M059J (cell line): ENCODE measurements at regions not wholly inside any gene's neighbourhood (a gene's known extent, or its start where the extent isn't known, plus 50 kb on each side); places are given as distances from the start of the nearest gene placed in this dataset.
"Not testable (repeated sequence)": the region's sequence is repeated elsewhere in the genome, so short reads cannot be mapped to it uniquely, and the experiment has no call there.

Experiments
- DNase-seq: peaks from one replicate; pipeline ENCODE4 v3.0.0-alpha.2; 2012; ENCODE audit warnings: low read depth

DNA sequence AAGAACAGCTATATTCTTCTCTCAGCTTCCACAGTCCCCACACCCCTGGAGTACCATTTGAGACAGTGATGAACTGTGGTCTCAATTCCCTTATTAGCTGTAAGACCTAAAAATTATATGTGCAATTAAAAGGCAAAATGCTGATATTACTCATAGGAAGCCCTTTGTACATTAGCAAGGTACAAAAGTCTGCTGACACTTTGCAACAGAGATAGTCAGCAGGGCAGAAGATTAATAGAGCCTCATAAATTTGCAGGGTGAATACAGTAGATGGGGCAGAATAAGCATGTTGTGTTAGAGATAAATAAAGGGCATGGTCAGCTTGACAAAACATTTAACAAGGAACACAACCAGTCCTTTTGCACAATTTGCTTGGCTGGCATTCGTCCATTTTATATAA lies 210.0 kb upstream of the OBI1 start:
- no peak for DNase-seq

DNA sequence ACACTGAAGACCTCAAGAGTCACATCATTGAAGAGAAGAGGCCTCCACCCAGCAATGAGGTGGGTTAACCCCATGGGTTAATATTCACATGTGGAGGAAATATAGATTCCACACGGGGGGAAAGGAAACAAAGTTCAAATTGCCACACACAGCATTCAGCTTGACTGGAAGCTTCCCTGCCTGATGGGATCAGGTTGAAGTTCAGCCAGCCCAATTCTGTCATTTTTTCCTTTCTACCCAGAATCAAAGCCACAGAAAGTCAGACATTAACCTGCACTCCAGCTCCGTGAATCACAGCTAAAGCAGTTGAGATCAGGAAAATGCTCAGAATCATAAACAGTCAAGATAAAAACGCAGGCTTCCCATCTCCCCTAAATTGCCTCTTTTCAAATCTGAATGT lies 208.7 kb upstream of the OBI1 start:
- DNase-seq = no peak

GRCh38 chr13:78866076-78866475 lies 207.1 kb upstream of the OBI1 start:
- not testable (repeated sequence) for DNase-seq

DNA sequence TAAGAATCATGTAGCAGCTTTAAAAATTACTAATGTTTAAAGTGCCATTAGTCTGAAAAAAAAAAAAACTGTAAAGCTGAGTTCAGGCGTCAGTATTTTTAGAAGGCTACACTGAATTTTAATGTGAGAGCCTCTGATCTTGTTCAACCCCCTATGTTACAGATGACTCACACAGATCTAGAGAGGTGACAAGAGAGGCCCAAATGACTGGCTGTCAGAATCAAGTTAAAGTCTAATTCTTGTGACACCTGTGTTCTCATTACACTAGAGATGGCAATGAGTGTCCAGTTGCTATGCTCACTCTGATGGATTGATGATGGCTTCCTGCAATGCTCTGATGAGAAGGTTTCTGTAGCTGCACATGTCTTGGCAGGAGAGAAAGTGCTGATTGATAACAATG lies 203.5 kb upstream of the OBI1 start:
- DNase-seq = no peak

DNA sequence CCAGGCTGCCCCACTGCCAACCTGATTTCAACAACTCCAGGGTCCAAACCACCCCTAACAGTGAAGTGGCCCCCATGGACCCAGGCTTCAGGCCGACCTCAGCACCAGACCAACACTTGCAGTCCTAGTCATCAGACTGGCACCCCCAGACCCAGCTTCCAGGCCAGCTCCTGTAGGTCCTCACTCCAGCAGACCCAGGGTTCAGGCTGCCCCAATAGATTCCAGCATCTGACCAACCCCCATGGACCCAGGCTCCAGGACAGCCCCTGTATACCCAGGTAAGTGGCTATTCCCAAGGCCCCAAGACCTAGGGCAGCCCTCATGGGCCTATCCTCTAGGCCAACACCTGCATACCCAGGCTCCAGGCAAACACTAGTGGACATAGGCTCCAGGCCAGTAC lies 193.8 kb upstream of the OBI1 start:
- DNase-seq = no peak

- no peak for DNase-seq
These were observed 186.9 kb upstream of the OBI1 start for GRCh38 chr13:78845656-78846365.

DNA sequence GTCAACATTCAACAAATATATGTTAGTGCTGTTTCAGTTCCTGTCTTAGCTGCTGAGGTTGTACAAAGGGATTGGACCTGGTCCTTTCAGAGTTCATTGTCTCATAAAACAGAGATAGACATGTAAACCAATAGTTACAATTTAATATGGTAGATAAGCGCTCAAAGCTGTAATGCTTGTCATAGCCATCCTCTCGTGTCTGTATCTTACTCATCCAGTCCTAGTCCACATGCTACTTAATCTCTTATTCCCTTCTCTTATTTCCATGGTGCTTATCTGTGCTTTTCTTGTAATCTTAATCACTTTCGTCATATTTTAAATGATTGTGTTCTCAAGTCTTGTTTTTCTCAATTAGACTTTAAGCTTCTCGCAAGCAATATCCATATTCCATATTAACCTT lies 185.2 kb upstream of the OBI1 start:
- no peak for DNase-seq

DNA sequence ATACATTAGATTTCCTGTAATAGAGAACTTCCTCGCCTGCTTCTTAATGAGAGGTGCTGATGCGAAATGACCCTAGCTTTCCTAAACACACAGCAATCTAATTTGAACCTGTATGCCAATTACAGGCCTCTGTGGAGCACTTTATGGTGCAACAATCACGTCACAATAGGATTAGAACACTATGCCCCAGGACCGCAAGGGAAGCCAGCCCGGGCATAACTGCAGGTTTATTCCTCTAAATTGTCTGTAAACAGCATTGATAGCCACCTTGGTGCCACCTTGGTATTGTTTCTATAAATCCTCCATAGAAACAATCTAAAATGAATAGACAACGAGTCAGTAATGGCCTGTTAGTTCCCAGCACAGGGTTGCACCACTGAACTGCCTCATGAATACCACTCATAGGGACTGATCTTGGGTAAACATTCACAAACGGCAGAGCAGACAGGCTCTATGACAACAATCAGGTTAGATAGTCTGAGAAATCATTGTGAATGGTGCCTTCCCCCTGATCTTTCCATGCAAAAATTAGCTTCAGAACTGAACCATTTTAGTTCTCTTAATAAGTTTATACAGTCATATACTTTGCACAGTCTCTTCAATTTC lies 182.5 kb upstream of the OBI1 start:
- DNase-seq = no peak

DNA sequence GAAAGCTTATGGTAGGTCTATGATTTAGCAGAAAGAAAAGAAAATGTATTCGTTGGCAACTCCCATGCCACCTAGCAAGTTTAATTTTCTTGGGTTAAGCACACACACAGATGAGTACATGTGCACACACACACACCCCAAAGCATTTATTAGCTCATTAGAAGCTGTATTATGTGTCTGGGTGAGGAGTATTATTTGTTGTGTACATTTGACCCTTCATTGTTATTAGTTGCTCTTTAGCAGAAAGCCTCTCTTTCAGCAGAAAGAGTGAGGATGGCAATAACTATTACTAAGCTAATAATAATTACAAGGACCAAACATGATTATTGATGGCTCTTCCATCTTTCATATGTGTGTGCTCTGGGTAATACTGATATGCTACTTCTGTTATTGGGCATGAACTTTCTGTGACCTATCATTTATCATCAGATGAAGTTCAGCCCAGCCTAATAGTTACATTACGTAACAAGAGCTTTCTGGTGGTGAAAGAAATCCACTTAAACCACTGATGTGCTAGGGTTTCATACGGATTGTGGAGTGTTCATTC lies 177.4 kb upstream of the OBI1 start:
- no peak for DNase-seq

GRCh38 chr13:78832461-78832860 lies 173.5 kb upstream of the OBI1 start:
- no peak for DNase-seq

GRCh38 chr13:78830508-78830907 lies 171.6 kb upstream of the OBI1 start:
- no peak for DNase-seq

DNA sequence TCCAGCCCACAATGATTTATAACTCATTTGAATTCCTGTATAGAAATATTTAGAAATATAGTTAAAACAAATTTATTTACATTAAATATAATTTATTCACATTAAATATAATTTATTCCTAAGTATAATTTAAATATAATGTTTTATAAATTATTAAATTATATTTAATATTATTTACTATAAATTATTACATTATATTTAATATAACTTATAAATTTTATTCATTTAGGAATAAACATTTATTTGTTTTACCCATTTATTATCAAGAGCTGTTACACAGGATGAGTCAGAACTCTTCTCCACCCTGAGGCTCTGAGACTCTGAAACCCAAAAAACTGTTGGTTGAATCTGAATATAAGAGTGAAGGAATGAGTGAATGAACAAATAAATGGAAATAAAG lies 170.9 kb upstream of the OBI1 start:
- no peak for DNase-seq

DNA sequence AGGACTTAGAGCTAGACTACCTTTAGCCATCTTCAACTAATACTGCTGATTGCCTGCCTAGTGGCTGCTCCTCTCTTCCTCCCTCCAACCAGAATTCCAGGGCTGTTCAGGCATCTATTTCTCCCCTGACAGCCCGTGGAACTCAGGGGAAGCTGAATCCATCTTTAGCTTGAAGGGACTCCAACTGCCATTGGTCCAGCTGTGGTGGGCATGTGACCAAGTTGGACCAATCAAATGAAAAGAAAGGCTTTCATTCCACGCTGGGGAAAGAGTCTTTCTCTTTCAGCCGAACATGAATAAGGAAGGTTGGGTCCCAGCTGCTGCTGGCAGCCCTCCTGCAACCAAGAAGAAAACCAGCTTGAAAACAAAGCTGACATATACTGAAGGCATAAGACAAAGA lies 168.5 kb upstream of the OBI1 start:
- no peak for DNase-seq

DNA sequence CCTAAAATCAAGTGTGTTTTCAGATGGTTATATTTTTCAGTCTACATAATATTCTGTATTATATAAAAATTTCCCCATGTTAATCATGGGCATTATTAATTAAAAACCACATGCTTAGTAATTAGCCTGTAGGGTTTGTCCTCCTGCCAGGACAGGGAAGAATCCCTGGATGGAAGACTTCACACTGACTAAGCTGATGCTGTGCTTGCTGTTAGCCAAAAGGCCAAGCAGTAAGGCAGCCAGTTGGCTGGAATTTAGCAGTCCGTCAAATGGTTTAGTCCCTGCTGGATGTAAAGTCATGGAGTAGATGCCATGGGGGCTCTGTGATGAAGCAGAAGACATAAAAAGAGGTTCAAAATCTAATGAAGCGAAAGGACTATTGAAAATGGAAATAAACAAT lies 168.0 kb upstream of the OBI1 start:
- DNase-seq = no peak

DNA sequence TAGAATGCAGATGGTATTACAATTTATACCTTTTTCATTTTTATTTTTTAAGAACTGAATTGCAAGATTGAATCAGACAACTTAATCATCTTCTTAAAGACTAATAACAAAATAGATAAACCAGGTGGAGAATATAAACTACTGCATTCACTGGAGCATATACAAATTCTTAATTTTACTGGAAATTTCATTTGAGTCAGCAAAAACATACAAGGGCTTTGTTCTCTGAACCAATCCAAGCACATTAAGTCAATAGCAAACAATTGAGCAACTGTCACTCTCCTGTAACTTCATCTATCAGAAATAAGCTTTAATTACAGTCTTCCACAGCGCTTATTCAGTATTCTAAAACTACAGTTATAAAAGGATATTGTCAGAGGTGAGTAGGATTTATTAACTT lies 167.4 kb upstream of the OBI1 start:
- DNase-seq = no peak

GRCh38 chr13:78820541-78820940 lies 161.6 kb upstream of the OBI1 start:
- DNase-seq = no peak

DNA sequence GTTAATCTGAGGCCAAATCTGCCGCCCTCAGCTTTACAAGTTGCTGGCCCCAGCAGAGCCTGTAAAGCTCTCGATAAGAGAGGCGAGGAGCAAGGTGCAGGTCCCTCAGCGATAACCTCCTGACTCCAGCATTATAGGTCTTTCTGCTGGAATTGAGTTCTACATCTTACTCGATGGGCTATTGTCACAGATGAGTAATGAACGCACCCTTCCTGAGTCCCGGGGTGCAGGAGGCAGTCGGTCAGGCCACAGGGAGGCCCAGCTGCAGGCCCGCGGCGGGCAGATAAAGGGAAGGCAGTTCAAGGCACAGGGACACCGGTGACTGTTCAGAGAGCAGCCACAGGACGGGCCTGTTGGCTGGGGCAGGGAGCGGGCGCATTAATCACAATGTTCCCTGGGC lies 157.6 kb upstream of the OBI1 start:
- no peak for DNase-seq

GRCh38 chr13:78816154-78816553 lies 157.2 kb upstream of the OBI1 start:
- DNase-seq = no peak

DNA sequence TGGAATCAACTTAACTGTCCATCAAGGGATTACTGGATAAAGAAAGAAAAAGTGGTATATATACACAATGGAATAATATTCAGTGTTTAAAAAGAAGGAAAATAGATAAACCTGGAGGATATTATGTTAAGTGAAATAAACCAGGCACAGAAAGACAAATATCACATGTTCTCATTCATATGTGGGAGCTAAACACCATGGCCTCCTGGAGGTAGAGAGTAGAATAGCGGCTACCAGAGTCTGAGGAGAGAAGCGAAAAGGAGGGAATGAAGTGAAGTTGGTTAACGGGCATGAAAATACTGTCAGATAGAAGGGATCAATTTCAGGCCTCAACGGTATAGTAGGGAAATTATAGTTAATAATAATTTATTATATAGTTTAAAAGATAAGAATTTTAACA lies 147.5 kb upstream of the OBI1 start:
- DNase-seq = no peak

GRCh38 chr13:78802912-78803311 lies 144.0 kb upstream of the OBI1 start:
- no peak for DNase-seq

- DNase-seq = no peak
These were observed 128.2 kb upstream of the OBI1 start for GRCh38 chr13:78787190-78787589.

GRCh38 chr13:78786459-78786858 lies 127.5 kb upstream of the OBI1 start:
- DNase-seq = no peak

- DNase-seq = no peak
These were observed 126.8 kb upstream of the OBI1 start for GRCh38 chr13:78785764-78786163.
